CD4-positive, alpha-beta T cell treated with Interleukin-17A for 4 hours (primary cell): ENCODE measurements at regions not wholly inside any gene's neighbourhood (a gene's known extent, or its start where the extent isn't known, plus 50 kb on each side); places are given as distances from the start of the nearest gene placed in this dataset.

Experiments used
- DNase-seq: peaks from one replicate; pipeline ENCODE4 v3.0.0-alpha.2; 2020; ENCODE audit warnings: mixed read lengths

DNA sequence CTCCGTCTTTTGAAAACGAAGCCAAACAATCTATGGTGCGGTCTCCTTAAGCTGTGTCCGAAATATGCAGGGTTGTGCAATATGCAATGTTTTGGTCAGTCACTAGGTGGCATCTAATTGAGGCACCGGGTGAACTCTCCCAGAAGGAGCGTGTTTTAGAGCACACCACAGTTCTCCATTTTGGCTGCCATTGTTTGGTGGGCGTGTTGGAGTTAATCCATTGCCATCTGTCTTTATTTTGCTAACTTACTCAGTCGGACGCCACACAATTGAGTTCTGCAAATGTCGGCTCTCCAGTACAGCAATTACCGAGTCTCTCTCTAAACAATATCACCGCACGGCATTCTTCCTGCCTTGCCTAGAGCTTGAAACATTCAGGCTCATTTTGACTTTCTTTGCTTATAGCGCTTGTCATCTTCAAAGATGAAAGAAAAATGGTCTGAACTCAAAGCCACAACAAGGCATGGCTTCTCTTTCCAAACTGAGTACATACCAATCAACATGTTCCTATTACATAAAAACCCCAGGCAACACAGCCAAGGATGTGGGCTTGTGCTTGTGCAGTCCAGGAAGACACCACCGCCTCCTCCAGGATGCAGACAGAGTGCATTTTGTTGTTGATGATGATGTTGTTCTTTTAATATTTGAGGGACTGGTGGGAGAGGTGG, 182.0 kb upstream of the SERP2 start:
- DNase-seq: peak; percentile 50

- DNase-seq: no peak
Observed at GRCh38 chr13:44193731-44194130, 179.9 kb upstream of the SERP2 start.

DNA sequence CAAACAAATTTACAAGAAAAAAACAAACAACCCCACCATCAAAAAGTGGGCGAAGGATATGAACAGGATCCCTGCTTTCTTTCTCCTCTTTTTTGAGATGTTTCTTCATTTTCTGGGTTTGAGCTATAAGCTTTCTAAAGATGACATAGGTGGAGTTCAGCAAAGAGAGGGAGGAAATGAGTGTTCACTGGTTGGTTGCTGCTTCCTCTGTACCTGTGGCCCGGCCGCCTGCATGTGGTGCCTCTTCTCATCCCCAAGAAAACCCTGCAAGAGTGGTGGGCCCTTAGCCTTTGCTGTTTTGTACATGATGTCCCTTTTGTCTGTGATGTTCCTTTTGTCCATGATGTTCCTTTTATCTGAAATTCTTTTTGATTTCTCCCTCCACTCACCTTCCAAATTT, 178.4 kb upstream of the SERP2 start:
- peak; percentile 29 for DNase-seq

DNA sequence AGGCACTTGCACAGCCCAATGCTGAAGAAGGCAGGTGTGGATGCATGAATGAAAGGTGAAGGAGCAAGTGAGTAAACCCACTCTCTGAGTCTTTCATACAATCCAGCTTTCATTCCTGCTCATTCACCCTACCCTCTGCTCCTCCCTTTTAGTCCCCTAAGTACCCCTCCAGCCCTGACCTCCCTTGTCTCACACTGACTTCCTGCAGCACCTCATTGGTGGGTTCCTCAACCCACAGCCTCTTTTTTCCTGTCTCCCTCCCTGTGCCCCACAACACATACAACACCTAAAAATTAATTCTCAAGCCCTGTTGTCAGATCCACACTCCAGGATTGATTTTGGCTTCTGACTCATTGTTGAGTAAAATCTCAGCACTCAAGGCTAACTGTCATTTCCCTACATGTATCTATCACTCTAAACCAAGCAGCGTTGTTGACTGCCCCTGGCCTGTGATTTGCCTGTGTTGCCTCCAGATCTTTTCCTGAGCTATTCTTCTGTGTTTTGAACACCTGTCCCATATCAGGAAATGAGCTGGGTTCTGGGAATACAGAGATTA, 177.3 kb upstream of the SERP2 start:
- no peak for DNase-seq

GRCh38 chr13:44197791-44198770, 175.5 kb upstream of the SERP2 start:
- no peak for DNase-seq

DNA sequence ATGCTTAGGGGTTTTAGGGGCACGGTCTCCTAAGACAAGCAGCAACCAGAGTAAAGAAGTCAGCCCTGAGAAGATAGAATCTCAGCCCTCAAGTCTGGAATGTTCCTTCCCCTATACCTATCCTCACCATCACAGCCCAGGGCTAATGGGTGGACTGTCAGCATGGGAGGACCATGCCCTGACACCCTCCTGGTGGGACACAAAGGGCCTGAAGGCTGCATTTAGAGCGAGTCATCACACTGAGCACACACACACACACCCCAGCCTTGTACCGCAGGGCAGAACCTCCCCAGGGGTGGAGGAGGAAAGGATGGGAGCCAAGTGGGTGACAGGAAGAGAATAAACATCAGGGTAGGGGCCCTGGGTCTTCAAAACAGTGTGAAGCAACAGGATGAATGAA, 174.8 kb upstream of the SERP2 start:
- DNase-seq: no peak

GRCh38 chr13:44199627-44200207, 173.9 kb upstream of the SERP2 start:
- no peak for DNase-seq

DNA sequence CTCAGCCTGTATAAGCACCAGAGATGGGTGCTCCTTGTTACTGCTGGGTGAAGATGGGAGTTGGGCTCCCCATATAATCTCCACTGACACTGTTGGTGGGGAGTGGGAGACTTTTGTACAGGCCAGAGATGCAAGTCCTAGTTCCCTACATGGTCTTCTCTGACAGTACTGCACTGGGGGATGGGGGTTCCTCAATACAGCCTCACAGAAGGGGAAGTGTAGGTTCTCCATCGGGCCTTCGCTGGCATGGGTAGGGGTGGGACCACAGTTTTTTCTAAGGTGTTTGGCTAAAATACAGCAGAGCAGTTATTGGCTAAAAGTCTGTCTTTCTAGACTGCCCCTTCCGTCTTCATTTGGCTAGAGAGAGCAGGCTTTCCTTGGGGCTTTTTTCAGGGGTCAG, 167.2 kb upstream of the SERP2 start:
- no peak for DNase-seq

- DNase-seq: no peak
Observed at GRCh38 chr13:44207476-44207875, 166.1 kb upstream of the SERP2 start.

- DNase-seq: no peak
Observed at GRCh38 chr13:44210525-44210924, 163.1 kb upstream of the SERP2 start.

DNA sequence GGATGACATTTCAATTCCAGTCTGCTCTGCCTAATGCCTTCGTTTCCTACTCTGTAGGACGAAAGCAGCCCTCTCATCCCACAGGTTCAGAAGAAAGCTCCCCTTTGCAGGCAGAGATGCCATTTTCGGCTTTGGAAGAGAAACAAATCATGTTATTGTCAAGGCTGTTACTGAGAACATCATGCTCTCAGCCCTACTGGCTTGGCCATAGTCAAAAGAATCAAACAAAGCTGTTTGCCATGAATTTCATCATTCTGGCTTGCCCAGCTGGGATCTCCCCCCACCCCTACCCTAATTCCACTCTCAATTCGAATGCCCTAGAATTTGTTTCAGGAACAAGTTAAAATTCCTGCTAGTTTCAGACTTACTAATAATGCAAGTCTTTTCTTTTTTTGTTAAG, 162.3 kb upstream of the SERP2 start:
- DNase-seq: no peak

- DNase-seq: no peak
Observed at GRCh38 chr13:44211704-44212346, 161.8 kb upstream of the SERP2 start.

DNA sequence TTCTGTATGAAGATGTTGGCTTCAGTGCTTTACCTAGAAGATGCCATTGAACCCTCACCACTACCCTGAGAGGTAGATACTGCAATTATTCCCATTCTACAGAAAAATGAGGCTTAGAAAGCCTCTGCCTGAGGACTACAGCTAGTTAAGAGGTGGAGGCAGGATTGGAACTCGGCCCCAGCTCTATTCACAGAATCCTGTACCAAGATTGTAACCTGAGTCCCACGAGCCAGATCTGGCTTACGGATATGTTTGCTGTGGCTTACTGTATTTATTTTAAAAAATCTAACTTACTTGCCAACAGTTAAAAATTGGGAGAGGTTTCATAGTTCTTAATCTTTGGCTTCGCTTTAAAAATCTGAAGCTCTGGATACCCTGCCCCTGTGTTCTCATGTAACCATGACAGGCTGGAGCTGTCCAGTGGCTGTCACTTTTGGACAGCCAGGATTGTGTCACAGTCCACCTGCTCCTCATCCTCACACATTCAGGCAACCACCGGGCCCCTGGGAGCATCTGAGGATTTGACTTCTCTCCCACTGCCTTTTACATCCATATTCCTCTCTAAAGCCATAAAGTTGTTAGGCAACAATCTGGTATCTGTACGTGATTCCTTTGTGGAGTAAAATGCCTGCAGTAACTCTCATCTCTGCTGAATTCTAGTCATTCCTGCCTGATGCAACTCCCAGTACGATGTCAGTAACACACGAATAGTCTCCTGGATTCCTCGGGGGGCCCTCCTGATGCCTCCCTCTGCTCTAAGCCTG, 160.8 kb upstream of the SERP2 start:
- DNase-seq: no peak

DNA sequence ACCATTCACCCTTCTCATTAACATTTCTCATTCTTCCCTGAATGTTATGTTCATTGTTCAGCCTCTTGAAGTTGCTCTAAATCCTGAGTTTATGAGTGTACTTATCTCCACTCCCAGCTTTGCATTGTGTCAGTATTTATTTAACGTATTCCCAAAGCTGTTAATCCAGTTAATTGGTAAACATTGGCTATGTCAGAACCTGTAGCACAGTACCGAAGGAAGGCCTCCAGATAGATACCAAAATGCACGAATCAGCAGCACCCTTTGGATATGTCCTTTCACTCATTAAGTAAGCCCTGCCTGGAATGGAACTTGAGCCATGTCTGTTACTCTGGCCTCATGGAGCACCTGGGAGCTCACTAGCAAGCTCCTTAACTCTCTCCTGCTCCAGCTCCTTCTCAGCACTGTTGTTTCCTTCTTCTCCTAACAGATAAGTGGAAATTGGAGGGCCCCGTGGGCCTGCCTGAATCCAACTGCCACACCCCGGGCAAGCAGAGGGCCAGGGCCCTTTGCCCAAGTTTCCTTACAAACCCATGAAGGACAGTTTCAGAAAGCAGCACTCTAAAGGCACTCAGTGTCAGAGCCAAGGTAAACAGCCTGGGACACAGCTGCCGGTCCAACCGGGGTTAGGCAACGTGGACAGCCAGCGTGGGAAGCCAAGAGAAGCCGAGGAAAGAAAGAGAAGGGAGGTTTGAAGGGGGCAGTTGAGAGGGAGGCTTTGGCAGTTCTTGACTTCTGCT, 155.0 kb upstream of the SERP2 start:
- no peak for DNase-seq

- DNase-seq: no peak
Observed at GRCh38 chr13:44219577-44220548, 153.8 kb upstream of the SERP2 start.

- DNase-seq: no peak
Observed at GRCh38 chr13:44220948-44221347, 152.7 kb upstream of the SERP2 start.

- DNase-seq: no peak
Observed at GRCh38 chr13:44221657-44222056, 152.0 kb upstream of the SERP2 start.

GRCh38 chr13:44223770-44224444, 149.7 kb upstream of the SERP2 start:
- DNase-seq: no peak

- no peak for DNase-seq
Observed at GRCh38 chr13:44224450-44225149, 149.0 kb upstream of the SERP2 start.
